GM23248 (cell line): ENCODE measurements at regions not wholly inside any gene's neighbourhood (a gene's known extent, or its start where the extent isn't known, plus 50 kb on each side); places are given as distances from the start of the nearest gene placed in this dataset.

Experiments used
- EZH2 ChIP-seq: fragments of 200-600 bp; sonication (generic); IDR thresholded peaks from 2 replicates; pipeline ENCODE4 v1.6.1; 2018; ENCODE audit warnings: antibody characterized with exemption, mild to moderate bottlenecking; ENCODE audit not compliant: insufficient read depth, poor library complexity, severe bottlenecking
- EZH2phosphoT487 ChIP-seq: fragments of 200-600 bp; sonication (generic); IDR thresholded peaks from 2 replicates; pipeline ENCODE4 v1.6.1; 2018; ENCODE audit warnings: antibody characterized with exemption, moderate library complexity, mild to moderate bottlenecking, low read depth; ENCODE audit not compliant: insufficient read depth

DNA sequence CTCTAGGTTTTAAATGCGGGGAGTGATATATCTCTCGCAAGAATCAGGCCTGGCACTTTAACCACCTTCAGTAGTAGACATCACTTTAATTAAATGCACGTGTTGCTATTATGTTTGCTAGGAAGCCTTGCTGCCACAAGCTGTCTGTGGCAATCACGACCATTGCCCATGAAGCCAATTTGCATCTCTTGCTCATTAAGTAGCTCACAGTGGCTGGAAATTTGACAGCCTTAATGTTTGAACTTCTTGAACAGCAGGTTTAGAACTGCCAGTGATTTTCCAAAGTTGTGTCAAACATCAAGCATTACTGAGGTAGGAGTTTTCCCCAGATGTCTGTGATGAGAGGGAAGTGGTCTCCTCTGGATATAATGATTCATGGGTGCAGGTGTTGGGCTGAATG lies 642.3 kb upstream of the CPEB2 start:
- no peak for TF ChIP-seq EZH2
- no peak for TF ChIP-seq EZH2phosphoT487
